UCSD-AML1 (cell line): ENCODE measurements at regions not wholly inside any gene's neighbourhood (a gene's known extent, or its start where the extent isn't known, plus 50 kb on each side); places are given as distances from the start of the nearest gene placed in this dataset.

Experiments used
- DNase-seq: peaks from one replicate; lab custom pipeline; 2025; ENCODE audit not compliant: unreplicated experiment; lab: John Stamatoyannopoulos, UW

GRCh38 chr15:81987628-81988027 lies 58.2 kb downstream of the MEX3B start:
- no peak for DNase-seq

- no peak for DNase-seq
Observed at GRCh38 chr15:81983497-81983896, 62.3 kb downstream of the MEX3B start.

- no peak for DNase-seq
Observed at GRCh38 chr15:81982808-81983207, 63.0 kb downstream of the MEX3B start.

GRCh38 chr15:81981908-81982307 lies 63.9 kb downstream of the MEX3B start:
- no peak for DNase-seq

GRCh38 chr15:81977464-81977863 lies 68.4 kb downstream of the MEX3B start:
- no peak for DNase-seq

GRCh38 chr15:81968691-81969090 lies 77.1 kb downstream of the MEX3B start:
- DNase-seq: no peak

- no peak for DNase-seq
Observed at GRCh38 chr15:81966631-81967030, 79.2 kb downstream of the MEX3B start.

GRCh38 chr15:81962482-81962881 lies 83.3 kb downstream of the MEX3B start:
- DNase-seq: no peak

- DNase-seq: no peak
Observed at GRCh38 chr15:81959196-81959595, 86.6 kb downstream of the MEX3B start.

- DNase-seq: no peak
Observed at GRCh38 chr15:81957698-81958097, 88.1 kb downstream of the MEX3B start.

- no peak for DNase-seq
Observed at GRCh38 chr15:81955382-81956062, 90.3 kb downstream of the MEX3B start.

- no peak for DNase-seq
Observed at GRCh38 chr15:81954158-81954783, 91.5 kb downstream of the MEX3B start.

GRCh38 chr15:81950841-81951414 lies 94.9 kb downstream of the MEX3B start:
- peak; percentile 23 for DNase-seq

- DNase-seq: no peak
Observed at GRCh38 chr15:81948751-81949150, 97.1 kb downstream of the MEX3B start.

GRCh38 chr15:81948222-81948621 lies 97.6 kb downstream of the MEX3B start:
- no peak for DNase-seq

GRCh38 chr15:81947548-81947947 lies 98.3 kb downstream of the MEX3B start:
- DNase-seq: peak; percentile 34

GRCh38 chr15:81945014-81945615 lies 100.7 kb downstream of the MEX3B start:
- peak; percentile 39 for DNase-seq

- no peak for DNase-seq
Observed at GRCh38 chr15:81942655-81943195, 103.1 kb downstream of the MEX3B start.

GRCh38 chr15:81942157-81942556 lies 103.7 kb downstream of the MEX3B start:
- DNase-seq: peak; percentile 51

GRCh38 chr15:81941479-81941878 lies 104.3 kb downstream of the MEX3B start:
- DNase-seq: no peak

GRCh38 chr15:81940467-81941451 lies 105.1 kb downstream of the MEX3B start:
- DNase-seq: no peak
